22Rv1 (cell line): ENCODE measurements at regions not wholly inside any gene's neighbourhood (a gene's known extent, or its start where the extent isn't known, plus 50 kb on each side); places are given as distances from the start of the nearest gene placed in this dataset.

Source experiments
- ZFX ChIP-seq: fragments of 450-650 bp; IDR thresholded peaks from 2 replicates; pipeline ENCODE4 v1.6.1; 2017; ENCODE audit warnings: antibody characterized with exemption, borderline replicate concordance
- TF ChIP-seq, protein P1 (sequence below): fragments of 450-650 bp; IDR thresholded peaks from 2 replicates; pipeline ENCODE4 v1.5.1; 2017; ENCODE audit warnings: mild to moderate bottlenecking

GRCh38 chr18:78159397-78159796, 820.2 kb upstream of the SALL3 start:
- TF ChIP-seq, protein P1, sequence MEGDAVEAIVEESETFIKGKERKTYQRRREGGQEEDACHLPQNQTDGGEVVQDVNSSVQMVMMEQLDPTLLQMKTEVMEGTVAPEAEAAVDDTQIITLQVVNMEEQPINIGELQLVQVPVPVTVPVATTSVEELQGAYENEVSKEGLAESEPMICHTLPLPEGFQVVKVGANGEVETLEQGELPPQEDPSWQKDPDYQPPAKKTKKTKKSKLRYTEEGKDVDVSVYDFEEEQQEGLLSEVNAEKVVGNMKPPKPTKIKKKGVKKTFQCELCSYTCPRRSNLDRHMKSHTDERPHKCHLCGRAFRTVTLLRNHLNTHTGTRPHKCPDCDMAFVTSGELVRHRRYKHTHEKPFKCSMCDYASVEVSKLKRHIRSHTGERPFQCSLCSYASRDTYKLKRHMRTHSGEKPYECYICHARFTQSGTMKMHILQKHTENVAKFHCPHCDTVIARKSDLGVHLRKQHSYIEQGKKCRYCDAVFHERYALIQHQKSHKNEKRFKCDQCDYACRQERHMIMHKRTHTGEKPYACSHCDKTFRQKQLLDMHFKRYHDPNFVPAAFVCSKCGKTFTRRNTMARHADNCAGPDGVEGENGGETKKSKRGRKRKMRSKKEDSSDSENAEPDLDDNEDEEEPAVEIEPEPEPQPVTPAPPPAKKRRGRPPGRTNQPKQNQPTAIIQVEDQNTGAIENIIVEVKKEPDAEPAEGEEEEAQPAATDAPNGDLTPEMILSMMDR, result no peak
- TF ChIP-seq ZFX, result no peak
